ENCODE measurements at regions not wholly inside any gene's neighbourhood (a gene's known extent, or its start where the extent isn't known, plus 50 kb on each side); places are given as distances from the start of the nearest gene placed in this dataset.

DNA sequence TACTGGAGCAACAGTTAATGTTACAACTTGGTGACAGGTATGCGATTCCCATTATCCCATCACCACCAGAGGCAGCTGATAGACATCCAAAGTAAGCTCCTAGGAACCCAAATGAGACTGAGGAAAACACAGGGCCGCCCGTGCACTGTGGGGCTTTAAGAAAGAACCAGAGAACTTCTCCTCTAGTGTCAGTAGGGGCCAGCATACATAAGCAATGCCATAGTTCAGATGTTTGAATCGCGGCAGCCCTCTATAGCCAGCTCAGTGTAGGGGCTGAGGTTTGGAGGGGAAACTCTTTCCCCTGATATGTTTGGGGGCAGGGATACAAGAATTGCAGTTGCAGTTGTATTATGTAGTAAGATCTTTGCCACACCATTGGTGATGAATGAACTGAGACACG, 593.3 kb upstream of the NCAM2 start:
- TF ChIP-seq, protein P1, sequence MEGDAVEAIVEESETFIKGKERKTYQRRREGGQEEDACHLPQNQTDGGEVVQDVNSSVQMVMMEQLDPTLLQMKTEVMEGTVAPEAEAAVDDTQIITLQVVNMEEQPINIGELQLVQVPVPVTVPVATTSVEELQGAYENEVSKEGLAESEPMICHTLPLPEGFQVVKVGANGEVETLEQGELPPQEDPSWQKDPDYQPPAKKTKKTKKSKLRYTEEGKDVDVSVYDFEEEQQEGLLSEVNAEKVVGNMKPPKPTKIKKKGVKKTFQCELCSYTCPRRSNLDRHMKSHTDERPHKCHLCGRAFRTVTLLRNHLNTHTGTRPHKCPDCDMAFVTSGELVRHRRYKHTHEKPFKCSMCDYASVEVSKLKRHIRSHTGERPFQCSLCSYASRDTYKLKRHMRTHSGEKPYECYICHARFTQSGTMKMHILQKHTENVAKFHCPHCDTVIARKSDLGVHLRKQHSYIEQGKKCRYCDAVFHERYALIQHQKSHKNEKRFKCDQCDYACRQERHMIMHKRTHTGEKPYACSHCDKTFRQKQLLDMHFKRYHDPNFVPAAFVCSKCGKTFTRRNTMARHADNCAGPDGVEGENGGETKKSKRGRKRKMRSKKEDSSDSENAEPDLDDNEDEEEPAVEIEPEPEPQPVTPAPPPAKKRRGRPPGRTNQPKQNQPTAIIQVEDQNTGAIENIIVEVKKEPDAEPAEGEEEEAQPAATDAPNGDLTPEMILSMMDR (conservative IDR thresholded peaks at IDR 0.05), result no peak
- TF ChIP-seq ZFX (IDR thresholded peaks at IDR 0.05), result no peak
